ENCODE measurements at regions not wholly inside any gene's neighbourhood (a gene's known extent, or its start where the extent isn't known, plus 50 kb on each side); places are given as distances from the start of the nearest gene placed in this dataset.

DNA sequence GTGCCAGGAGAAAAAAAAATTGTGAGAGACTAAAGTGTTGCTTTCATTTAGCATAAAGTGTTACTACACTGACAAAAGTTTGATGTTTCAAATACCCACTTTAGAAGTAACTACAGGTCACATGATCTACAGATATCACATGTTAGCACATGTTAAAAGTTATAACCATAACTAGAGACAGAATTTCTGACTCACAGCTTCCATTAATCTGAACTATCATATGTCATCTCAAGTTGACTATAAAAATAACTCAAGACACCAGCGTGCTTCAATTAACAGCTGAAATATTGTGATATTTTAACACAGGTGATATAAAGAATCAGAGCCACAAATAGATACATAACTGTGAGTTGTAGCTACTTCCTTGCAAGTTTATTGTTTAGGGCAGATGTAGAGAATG lies 591.5 kb upstream of the PITX2 start:
- TF ChIP-seq, protein P1, sequence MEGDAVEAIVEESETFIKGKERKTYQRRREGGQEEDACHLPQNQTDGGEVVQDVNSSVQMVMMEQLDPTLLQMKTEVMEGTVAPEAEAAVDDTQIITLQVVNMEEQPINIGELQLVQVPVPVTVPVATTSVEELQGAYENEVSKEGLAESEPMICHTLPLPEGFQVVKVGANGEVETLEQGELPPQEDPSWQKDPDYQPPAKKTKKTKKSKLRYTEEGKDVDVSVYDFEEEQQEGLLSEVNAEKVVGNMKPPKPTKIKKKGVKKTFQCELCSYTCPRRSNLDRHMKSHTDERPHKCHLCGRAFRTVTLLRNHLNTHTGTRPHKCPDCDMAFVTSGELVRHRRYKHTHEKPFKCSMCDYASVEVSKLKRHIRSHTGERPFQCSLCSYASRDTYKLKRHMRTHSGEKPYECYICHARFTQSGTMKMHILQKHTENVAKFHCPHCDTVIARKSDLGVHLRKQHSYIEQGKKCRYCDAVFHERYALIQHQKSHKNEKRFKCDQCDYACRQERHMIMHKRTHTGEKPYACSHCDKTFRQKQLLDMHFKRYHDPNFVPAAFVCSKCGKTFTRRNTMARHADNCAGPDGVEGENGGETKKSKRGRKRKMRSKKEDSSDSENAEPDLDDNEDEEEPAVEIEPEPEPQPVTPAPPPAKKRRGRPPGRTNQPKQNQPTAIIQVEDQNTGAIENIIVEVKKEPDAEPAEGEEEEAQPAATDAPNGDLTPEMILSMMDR (IDR thresholded peaks at IDR 0.05; ENCODE audit: low read depth, low read length, missing input control): no peak
- TF ChIP-seq YY1 (IDR thresholded peaks at IDR 0.05): no peak
- TF ChIP-seq, protein P2, sequence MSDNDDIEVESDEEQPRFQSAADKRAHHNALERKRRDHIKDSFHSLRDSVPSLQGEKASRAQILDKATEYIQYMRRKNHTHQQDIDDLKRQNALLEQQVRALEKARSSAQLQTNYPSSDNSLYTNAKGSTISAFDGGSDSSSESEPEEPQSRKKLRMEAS (IDR thresholded peaks at IDR 0.05): no peak
- no peak for TF ChIP-seq JUND (IDR thresholded peaks at IDR 0.05)
- TF ChIP-seq, protein P3, sequence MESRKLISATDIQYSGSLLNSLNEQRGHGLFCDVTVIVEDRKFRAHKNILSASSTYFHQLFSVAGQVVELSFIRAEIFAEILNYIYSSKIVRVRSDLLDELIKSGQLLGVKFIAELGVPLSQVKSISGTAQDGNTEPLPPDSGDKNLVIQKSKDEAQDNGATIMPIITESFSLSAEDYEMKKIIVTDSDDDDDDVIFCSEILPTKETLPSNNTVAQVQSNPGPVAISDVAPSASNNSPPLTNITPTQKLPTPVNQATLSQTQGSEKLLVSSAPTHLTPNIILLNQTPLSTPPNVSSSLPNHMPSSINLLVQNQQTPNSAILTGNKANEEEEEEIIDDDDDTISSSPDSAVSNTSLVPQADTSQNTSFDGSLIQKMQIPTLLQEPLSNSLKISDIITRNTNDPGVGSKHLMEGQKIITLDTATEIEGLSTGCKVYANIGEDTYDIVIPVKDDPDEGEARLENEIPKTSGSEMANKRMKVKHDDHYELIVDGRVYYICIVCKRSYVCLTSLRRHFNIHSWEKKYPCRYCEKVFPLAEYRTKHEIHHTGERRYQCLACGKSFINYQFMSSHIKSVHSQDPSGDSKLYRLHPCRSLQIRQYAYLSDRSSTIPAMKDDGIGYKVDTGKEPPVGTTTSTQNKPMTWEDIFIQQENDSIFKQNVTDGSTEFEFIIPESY (IDR thresholded peaks at IDR 0.05): no peak

All from liver (tissue), 3 donors.